ENCODE measurements at regions not wholly inside any gene's neighbourhood (a gene's known extent, or its start where the extent isn't known, plus 50 kb on each side); places are given as distances from the start of the nearest gene placed in this dataset.

DNA sequence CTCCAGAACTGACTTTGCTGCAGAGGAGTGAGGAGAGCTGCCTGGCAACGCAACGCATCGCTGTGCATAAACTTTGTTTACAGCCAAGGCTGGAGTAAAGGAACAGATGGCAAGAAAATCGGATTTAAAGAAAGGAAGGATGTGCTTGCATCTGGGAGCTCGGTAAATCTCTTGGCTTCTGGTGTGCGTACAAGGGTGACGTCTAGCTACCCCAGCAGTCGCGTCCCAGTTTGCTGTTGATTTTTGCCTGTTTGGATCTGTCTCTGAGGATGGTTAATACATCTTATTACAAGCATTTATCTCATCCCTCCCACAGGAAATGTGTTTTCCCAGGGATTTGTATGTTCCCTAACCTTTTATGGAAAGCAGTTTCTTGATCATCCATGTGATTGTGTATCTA lies 73.3 kb upstream of the RALGPS2 start:
- no peaks in the 10 kb centered on the region for H3K4me1 ChIP-seq
- 42 to 48% methylated on average over 9 of the region's 9 CpGs for WGBS, 2 donors
- TF ChIP-seq, protein P1, sequence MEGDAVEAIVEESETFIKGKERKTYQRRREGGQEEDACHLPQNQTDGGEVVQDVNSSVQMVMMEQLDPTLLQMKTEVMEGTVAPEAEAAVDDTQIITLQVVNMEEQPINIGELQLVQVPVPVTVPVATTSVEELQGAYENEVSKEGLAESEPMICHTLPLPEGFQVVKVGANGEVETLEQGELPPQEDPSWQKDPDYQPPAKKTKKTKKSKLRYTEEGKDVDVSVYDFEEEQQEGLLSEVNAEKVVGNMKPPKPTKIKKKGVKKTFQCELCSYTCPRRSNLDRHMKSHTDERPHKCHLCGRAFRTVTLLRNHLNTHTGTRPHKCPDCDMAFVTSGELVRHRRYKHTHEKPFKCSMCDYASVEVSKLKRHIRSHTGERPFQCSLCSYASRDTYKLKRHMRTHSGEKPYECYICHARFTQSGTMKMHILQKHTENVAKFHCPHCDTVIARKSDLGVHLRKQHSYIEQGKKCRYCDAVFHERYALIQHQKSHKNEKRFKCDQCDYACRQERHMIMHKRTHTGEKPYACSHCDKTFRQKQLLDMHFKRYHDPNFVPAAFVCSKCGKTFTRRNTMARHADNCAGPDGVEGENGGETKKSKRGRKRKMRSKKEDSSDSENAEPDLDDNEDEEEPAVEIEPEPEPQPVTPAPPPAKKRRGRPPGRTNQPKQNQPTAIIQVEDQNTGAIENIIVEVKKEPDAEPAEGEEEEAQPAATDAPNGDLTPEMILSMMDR (IDR thresholded peaks at IDR 0.05), result no peak
- TF ChIP-seq POLR2A (IDR thresholded peaks at IDR 0.05), result no peak
- no peak overlapping the region for H3K4me3 ChIP-seq
- H3K27me3 ChIP-seq, result no peaks in the 10 kb centered on the region
- intact Hi-C loops (cut with DNase I; ENCODE audit: low total_unique reads), result no loop called here
- H3K36me3 ChIP-seq (ENCODE audit: low read depth, missing control alignments), result no peaks in the 10 kb centered on the region
- H3K9me3 ChIP-seq, result no peaks in the 10 kb centered on the region
- no peak overlapping the region for H3K27ac ChIP-seq
- no peak for DNase-seq

DNA sequence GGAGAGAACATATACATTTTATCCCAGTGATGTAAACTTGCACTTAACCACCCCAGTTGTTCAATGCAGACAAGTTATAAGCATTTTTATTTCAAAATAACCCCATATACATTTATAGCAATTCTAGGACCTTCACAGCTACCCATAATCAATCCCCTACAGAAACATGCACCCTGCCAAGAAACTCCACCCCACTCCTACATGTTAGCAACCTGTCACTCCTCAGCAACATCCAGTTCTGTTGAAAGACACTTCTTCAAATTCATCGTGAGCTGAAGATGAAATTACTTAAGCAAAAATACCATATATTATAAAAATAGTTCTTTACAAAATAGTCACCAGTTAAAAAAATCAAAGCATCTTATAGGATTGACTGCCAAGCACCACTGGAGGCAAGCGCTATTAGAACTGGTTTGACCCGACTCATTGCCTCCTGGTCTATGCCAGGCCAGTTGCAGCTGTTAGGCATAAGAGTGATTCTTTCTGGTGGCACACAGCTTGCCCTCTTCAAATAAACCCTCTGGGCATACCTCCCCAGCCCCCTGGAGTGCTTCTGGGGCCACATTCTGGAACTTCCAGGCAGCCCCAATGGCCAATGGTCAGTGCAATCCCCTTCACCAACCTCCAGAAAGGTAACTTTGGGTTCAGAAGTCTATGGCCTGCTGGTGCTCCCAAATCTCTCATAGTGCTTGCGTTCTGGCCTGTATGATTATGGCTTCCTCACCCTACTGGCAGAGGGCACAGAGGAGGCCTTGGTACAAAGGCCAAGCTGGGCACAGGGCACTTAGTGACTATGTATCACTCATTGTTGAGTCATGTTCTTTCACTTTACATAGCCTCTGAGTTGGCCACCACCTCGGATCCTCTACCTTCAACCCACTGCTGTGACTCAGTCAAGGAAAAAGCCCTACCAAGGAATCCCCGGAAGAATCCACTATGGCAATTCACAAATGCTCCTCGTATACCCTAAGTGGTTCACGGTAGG lies 72.2 kb upstream of the RALGPS2 start:
- no peaks in the 10 kb centered on the region for H3K27me3 ChIP-seq
- H3K27ac ChIP-seq, result no peak overlapping the region
- no peaks in the 10 kb centered on the region for H3K9me3 ChIP-seq
- intact Hi-C loops (cut with DNase I; ENCODE audit: low total_unique reads), result no loop called here
- H3K4me1 ChIP-seq, result no peaks in the 10 kb centered on the region
- WGBS, 2 donors, result 89 to 94% methylated on average over 8 of the region's 8 CpGs
- TF ChIP-seq, protein P1 (IDR thresholded peaks at IDR 0.05), result no peak
- H3K36me3 ChIP-seq (ENCODE audit: low read depth, missing control alignments), result no peaks in the 10 kb centered on the region
- no peak overlapping the region for H3K4me3 ChIP-seq
- no peak for DNase-seq

DNA sequence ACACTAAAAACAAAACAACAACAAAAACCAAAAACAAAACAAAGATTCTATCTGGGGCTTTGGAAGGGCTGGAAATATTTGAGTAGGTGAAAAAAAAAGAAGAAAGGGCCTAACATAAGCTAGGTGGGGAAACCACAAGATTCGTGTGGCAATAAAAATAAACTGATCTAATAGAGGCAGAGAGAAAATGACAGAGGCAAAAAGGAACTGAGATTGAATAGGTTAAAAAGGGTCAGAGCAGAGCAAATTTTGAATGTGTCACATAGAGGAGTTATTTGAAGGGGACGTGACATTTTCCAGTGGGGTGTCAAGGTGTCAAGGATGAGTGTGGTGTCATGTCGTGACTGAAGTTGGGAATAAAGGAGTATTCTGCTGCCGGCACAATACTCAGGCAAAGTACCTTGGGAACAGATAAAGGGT lies 65.2 kb upstream of the RALGPS2 start:
- DNase-seq, result no peak
- no peaks in the 10 kb centered on the region for H3K27me3 ChIP-seq
- TF ChIP-seq, protein P1 (IDR thresholded peaks at IDR 0.05), result no peak
- no peak for TF ChIP-seq POLR2A (IDR thresholded peaks at IDR 0.05)
- no peak overlapping the region for H3K27ac ChIP-seq
- H3K36me3 ChIP-seq (ENCODE audit: low read depth, missing control alignments), result no peaks in the 10 kb centered on the region
- WGBS, 2 donors, result 74 to 75% methylated on average over 4 of the region's 4 CpGs
- no peaks in the 10 kb centered on the region for H3K4me1 ChIP-seq
- no peak overlapping the region for H3K4me3 ChIP-seq
- intact Hi-C loops (cut with DNase I; ENCODE audit: low total_unique reads), result no loop called here
- H3K9me3 ChIP-seq, result no peaks in the 10 kb centered on the region

DNA sequence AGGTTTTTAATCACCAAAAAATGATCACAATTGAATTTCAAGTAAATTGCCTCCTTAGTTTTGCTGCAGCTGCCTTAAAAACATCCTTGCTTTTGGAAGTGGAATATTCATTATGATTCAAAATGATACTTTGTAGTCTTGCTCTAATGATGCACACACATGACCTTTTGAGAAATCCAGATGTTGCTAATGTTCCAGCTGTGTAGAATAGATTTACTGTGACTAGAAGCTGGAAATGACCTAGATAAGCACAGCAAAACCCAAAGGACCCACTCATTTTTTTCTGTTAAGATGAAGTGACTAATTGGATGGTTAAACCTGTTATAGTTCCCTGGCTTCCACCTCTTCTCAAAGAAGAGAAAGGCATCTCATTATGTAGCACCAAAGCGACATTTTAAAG lies 64.6 kb upstream of the RALGPS2 start:
- Histone ChIP-seq H3K4me3 (no peak overlapping the region), H3K4me1 (no peaks in the 10 kb centered on the region), H3K36me3 (ENCODE audit: low read depth, missing control alignments) (no peaks in the 10 kb centered on the region), H3K27ac (no peak overlapping the region), H3K9me3 (no peaks in the 10 kb centered on the region), H3K27me3 (no peaks in the 10 kb centered on the region)
- intact Hi-C loops (cut with DNase I; ENCODE audit: low total_unique reads), result no loop called here
- DNase-seq, result no peak
- TF ChIP-seq POLR2A (IDR thresholded peaks at IDR 0.05), result no peak
- TF ChIP-seq, protein P1 (IDR thresholded peaks at IDR 0.05), result no peak
- 73 to 76% methylated on average over 1 of the region's 1 CpG for WGBS, 2 donors

DNA sequence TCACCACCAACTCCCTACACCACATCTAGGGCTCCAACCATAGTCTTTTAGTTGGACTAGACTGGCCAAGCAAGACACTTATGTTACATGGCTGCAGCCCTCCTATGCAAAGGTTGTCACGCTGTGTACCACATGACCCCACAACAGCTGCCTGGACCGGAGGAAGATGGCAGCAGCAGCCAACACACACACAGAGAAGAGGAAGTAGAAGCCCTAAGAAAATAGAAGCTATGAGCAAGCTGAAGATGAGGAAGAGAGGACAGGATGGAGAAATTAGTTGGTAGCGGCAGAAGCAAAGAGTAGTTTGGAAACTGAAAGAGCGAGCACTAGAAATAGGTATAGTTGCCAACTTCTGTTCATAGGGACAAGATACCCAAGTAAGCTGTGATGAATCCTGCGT lies 60.8 kb upstream of the RALGPS2 start:
- Histone ChIP-seq H3K4me3 (no peak overlapping the region), H3K4me1 (no peaks in the 10 kb centered on the region), H3K36me3 (ENCODE audit: low read depth, missing control alignments) (no peaks in the 10 kb centered on the region), H3K27me3 (no peaks in the 10 kb centered on the region), H3K27ac (no peak overlapping the region), H3K9me3 (no peaks in the 10 kb centered on the region)
- intact Hi-C loops (cut with DNase I; ENCODE audit: low total_unique reads), result no loop called here
- TF ChIP-seq POLR2A (IDR thresholded peaks at IDR 0.05), result no peak
- TF ChIP-seq, protein P1 (IDR thresholded peaks at IDR 0.05), result no peak
- DNase-seq, result no peak
- 91 to 92% methylated on average over 5 of the region's 5 CpGs for WGBS, 2 donors

All from testis (tissue), 2 donors.